NCI-H748 treated with DMSO at 0.1 percent for 48 hours (cell line): ENCODE measurements at regions not wholly inside any gene's neighbourhood (a gene's known extent, or its start where the extent isn't known, plus 50 kb on each side); places are given as distances from the start of the nearest gene placed in this dataset.

Experiments used
- DNase-seq: peaks from one replicate; lab custom pipeline; 2025; lab: John Stamatoyannopoulos, UW

- peak; percentile 31 for DNase-seq
Observed at GRCh38 chr2:18378020-18378653, 182.3 kb downstream of the RDH14 start.

GRCh38 chr2:18376936-18377335 is 183.5 kb downstream of the RDH14 start:
- no peak for DNase-seq

DNA sequence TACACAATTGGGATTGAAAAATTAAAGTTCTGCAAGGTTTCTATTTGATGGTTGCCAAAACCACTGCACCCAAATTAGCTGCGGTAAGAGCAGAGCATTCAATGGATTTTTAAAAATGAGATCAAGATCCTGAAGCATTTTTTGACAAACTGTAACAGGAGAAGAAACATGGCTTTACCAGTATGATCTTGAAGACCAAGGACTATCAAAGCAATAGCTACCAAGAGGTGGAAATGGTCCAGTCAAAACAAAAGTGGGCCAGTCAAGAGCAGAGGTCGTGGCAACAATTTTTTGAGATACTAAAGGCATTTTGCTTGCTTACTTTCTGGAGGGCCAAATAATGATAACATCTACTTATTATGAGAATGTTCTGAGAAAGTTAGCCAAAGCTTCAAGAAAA is 186.8 kb downstream of the RDH14 start:
- DNase-seq = no peak

DNA sequence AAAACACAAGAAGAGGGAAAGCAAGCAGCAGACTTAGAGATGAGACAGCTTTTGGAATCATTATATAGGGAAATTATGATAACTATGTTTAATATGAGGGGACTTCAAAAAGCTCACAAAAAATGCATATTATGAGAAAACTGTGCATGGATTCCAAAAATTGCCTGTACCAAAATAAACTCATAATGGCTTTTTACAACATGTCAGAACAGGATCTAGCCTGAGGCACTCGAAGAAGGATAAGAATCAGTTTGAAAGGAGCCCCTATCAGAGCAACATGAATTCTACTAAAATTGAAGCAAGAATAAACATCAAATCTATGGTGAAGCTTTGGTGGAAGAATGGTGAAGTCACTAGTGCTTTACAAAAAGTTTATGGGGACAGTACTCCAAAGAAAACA is 187.4 kb downstream of the RDH14 start:
- DNase-seq = no peak

DNA sequence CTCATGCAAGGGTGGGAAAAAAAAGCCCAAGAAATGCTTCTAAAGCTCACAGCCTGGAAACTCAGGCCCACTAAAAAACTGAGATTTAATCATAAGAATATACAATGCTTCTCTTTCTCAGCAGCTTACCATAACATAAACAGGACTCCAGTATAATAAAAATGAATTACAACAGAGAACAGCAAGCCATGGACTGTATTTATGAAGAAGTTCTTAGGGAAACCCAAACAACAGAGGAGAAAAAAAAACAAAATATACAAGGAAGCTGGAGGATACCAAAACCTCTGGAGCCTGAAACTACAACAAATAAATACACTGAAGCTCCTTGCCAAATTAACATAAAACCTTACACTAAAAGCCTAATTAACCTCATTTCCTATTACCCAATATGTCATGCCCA is 187.8 kb downstream of the RDH14 start:
- no peak for DNase-seq

DNA sequence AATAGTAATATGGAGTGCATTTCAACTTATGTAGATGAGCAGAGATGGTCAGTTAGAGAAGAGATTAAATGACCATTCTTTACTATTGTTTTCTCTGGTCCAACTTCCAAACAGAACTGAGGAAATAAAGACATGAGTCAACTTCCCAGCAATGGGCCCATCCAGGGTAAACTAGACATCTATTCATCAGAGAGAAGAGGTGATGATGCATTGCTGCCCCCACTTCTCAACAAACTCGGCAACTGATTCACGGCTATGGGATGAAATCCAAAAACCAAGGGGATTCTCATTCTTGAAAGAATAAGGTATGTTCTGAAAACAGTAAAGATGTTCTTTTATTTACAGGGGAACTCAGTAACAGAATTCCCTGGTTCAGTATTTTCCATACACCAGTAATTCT is 190.7 kb downstream of the RDH14 start:
- DNase-seq = no peak

GRCh38 chr2:18368008-18368407 is 192.4 kb downstream of the RDH14 start:
- no peak for DNase-seq

DNA sequence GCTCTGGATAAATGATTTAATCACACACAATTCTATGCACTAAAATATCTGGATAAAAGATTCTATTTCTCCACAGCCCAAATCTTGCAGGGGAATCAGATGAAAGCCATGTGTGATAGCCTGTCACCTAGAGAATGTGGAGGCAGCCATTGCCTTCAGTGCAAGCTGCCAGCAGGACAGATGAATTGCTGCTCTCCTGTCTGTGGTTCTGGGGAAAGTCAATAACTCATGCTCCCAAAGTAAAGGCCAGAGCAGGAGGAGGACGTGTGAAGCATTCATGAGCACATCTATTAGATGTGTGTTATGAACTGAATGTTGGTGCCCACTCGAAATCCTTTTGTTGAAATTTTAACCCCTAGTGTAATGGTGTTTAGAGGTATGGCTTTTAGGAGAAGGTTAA is 195.1 kb downstream of the RDH14 start:
- no peak for DNase-seq

DNA sequence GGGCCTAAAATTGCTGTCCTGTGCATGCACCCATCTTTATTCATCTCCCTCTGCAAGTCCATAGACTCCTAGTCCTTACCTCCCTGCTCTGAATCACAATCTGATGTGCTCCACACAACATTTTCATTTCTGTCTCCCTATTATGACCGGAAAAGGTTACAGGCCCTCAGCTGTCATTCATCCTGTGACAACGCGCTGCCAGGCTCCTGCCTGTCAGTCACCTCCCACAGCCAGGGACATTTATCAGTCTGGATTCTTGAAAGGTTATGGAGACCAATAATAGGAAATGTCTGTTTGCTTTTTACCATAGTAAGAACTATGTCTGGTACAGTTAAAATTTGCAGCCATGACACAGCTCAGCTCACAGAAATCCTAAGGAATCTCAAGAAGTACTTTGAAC is 197.1 kb downstream of the RDH14 start:
- DNase-seq = no peak

GRCh38 chr2:18362696-18363095 is 197.8 kb downstream of the RDH14 start:
- no peak for DNase-seq

GRCh38 chr2:18357537-18357936 is 202.9 kb downstream of the RDH14 start:
- no peak for DNase-seq

DNA sequence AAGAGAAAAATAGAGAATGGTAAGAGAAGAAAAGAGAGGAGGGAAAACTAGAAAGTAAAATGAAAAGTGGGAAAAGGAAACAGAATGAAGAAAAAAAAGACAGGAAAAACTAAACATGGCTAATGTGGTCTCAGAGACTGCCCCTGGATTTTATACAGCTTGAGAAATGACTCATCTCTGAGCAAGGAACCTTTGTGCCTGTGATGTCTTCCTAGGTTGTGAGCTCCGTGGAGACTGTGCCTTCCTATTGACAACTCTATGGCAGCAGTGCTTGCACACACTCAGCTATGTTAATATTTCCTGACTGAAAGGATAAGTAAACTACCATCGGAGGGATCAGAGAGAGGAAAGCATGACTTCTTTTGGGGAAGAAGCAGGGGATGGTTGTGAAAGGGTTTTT is 203.8 kb downstream of the RDH14 start:
- DNase-seq = no peak

- DNase-seq = no peak
Observed at GRCh38 chr2:18349421-18349820, 211.0 kb downstream of the RDH14 start.

- DNase-seq = no peak
Observed at GRCh38 chr2:18346874-18347273, 213.6 kb downstream of the RDH14 start.

GRCh38 chr2:18346344-18346743 is 214.1 kb downstream of the RDH14 start:
- DNase-seq = no peak

- no peak for DNase-seq
Observed at GRCh38 chr2:18345848-18346247, 214.6 kb downstream of the RDH14 start.

DNA sequence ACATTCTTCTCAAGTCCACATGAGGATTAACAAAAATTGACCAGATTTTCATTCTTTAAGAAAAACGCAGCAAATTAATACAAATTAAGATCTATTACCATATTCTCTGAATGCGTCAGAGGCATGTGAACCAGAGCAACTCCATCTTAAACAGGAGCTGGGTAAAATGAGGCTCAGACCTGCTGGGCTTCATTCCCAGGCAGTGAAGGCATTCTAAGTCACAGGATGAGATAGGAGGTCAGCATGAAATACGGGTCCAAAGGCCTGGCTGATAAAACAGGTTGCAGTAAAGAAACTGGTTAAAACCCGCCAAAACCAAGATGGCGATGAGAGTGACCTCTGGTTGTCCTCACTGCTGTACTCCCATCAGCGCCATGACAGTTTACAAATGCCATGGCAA is 217.6 kb downstream of the RDH14 start:
- DNase-seq = no peak

DNA sequence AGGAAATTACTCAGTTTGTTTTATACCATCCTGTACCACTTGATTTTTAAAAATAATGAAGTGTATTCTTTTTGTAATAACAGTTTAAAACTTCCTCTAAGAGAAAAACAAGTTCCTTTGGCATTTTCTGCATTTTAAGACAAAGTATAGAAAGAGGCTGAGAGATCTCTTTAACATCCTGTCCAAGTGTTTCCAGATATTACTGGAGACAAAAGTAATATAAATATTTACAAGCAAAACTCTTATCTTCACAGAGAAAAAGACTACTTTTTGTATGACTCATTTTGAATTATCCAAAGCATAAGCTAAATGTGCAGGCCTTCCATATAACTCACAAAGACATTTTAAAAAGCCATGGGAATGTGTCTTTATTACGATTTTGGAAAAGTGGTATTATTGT is 221.1 kb downstream of the RDH14 start:
- DNase-seq = no peak

DNA sequence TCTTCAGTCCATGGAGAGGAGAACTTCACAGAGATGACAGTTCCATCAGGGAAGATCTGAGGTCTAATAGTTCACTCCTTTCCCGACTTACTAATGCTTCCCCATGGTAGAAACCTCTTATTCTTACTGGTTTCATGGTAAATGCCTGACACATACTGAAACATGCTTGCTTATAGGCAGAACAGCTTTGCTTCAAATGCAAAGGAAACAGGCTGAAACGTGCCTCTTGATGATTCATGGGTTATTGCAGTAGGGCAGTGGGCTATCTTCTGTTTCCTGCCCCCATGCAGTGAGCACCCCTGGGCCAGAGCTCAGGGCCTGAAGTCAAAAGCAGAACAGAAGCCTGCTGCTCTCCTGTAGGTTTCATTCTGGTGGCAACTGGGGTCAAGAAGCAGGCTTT is 223.5 kb downstream of the RDH14 start:
- DNase-seq = no peak

GRCh38 chr2:18332477-18332876 is 228.0 kb downstream of the RDH14 start:
- DNase-seq = no peak

- DNase-seq = no peak
Observed at GRCh38 chr2:18325118-18325517, 235.3 kb downstream of the RDH14 start.

DNA sequence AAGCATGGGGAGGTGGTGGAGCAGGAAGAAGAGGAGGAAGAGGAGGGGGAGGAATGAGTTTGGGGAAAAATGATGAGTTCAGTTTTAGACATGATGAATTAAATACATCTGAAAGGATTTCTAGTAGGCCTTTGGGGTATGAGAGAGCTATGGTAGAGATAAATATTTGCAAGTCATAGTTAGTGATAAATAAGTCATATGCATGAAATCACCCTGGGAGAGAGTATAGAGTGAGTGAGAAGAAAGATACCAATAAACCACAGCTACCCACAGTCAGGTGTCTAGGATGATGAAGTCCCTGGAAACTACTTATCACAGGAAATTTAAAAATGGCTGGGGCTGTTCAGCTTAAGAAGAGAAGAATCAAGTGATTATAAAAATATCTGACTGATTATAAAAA is 240.5 kb downstream of the RDH14 start:
- no peak for DNase-seq

DNA sequence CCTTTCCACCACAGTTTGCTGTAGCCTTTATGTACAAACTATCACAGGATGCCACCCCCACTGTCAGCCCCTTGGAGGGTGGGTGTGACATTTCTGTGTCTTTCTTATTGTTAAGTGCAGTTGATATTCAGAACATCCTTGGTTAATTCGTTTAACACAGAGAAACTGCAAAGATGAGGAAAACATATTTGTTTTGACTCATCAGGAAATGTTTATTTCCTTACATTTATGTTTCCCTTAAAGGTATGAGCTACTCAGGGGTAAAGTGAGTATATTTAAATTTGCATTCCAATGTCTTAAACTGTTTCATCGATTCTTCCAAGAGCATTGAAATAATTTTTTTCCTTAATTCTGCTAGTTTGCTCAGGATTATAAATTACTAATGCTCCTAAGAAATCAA is 243.4 kb downstream of the RDH14 start:
- no peak for DNase-seq

DNA sequence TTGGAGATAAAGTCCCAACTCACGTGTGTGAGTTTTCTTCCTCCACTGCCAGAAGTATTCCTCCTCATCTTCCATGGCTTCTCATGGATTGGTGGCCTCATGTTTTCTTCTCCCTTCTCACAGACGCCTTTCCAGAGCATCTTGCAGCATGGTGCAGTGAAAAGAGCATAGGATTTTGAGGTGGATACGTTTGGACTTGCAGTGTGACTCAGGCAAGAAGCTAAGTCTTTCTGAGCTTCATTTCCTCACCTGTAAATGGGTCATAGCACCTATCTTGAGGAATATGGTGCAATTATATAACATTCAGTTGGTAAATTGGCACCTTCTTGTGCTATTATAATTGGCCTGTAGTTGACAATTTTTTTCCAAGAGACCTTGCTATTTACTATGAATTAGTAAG is 247.6 kb downstream of the RDH14 start:
- DNase-seq = no peak
